GM19023 (cell line): ENCODE measurements at regions not wholly inside any gene's neighbourhood (a gene's known extent, or its start where the extent isn't known, plus 50 kb on each side); places are given as distances from the start of the nearest gene placed in this dataset.

Experiments used
- ATAC-seq: cut with Tn5 transposase; IDR thresholded peaks from one replicate; pipeline ENCODE4 v1.9.1; 2021; ENCODE audit warnings: mild to moderate bottlenecking, moderate library complexity; ENCODE audit not compliant: unreplicated experiment

- no peak for ATAC-seq
Observed at GRCh38 chr5:169356811-169357210, 55.9 kb upstream of the SLIT3 start.

GRCh38 chr5:169356181-169356580 lies 55.2 kb upstream of the SLIT3 start:
- no peak for ATAC-seq

- ATAC-seq, result no peak
Observed at GRCh38 chr5:169354921-169355320, 54.0 kb upstream of the SLIT3 start.

- no peak for ATAC-seq
Observed at GRCh38 chr5:169354263-169354662, 53.3 kb upstream of the SLIT3 start.

GRCh38 chr5:169352901-169353300 lies 52.0 kb upstream of the SLIT3 start:
- no peak for ATAC-seq

GRCh38 chr5:169351721-169352120 lies 50.8 kb upstream of the SLIT3 start:
- no peak for ATAC-seq

GRCh38 chr5:169350759-169351240 lies 49.9 kb upstream of the SLIT3 start:
- no peak for ATAC-seq
